ENCODE measurements at regions not wholly inside any gene's neighbourhood (a gene's known extent, or its start where the extent isn't known, plus 50 kb on each side); places are given as distances from the start of the nearest gene placed in this dataset.

GRCh38 chr14:87278415-87278814, 714.6 kb downstream of the GALC start:
- TF ChIP-seq CTCF (IDR thresholded peaks at IDR 0.05; ENCODE audit: low read depth, low read length): no peak
- no peak for TF ChIP-seq MAX (IDR thresholded peaks at IDR 0.05; ENCODE audit: low read depth, low read length)
- no peak for TF ChIP-seq POLR2A (IDR thresholded peaks at IDR 0.05; ENCODE audit: extremely low read depth, insufficient read length)
- no peak for TF ChIP-seq MYC (IDR thresholded peaks at IDR 0.05; ENCODE audit: low read depth, low read length)

GRCh38 chr14:87271331-87271730, 721.7 kb downstream of the GALC start:
- no peak for TF ChIP-seq CTCF (IDR thresholded peaks at IDR 0.05; ENCODE audit: low read depth, low read length)
- TF ChIP-seq MYC (IDR thresholded peaks at IDR 0.05; ENCODE audit: low read depth, low read length): no peak
- TF ChIP-seq MAX (IDR thresholded peaks at IDR 0.05; ENCODE audit: low read depth, low read length): no peak
- no peak for TF ChIP-seq POLR2A (IDR thresholded peaks at IDR 0.05; ENCODE audit: extremely low read depth, insufficient read length)
- H3K4me3 ChIP-seq (ENCODE audit: low read depth, low read length): no peak overlapping the region
- DNase-seq (ENCODE audit: low read depth): no peak

More at GRCh38 chr14:87278415-87278814, 714.6 kb downstream of the GALC start:
- no peak overlapping the region for H3K4me3 ChIP-seq (ENCODE audit: low read depth, low read length)
- DNase-seq (ENCODE audit: low read depth): no peak

- H3K4me3 ChIP-seq (ENCODE audit: low read depth, low read length): no peak overlapping the region
- TF ChIP-seq POLR2A (IDR thresholded peaks at IDR 0.05; ENCODE audit: extremely low read depth, insufficient read length) (no peak), CTCF (IDR thresholded peaks at IDR 0.05; ENCODE audit: low read depth, low read length) (no peak), MAX (IDR thresholded peaks at IDR 0.05; ENCODE audit: low read depth, low read length) (no peak), MYC (IDR thresholded peaks at IDR 0.05; ENCODE audit: low read depth, low read length) (no peak)
- no peak for DNase-seq (ENCODE audit: low read depth)
These were observed 724.0 kb downstream of the GALC start for GRCh38 chr14:87268997-87269396.

- H3K4me3 ChIP-seq (ENCODE audit: low read depth, low read length): no peak overlapping the region
- DNase-seq (ENCODE audit: low read depth): no peak
- TF ChIP-seq CTCF (IDR thresholded peaks at IDR 0.05; ENCODE audit: low read depth, low read length) (no peak), MYC (IDR thresholded peaks at IDR 0.05; ENCODE audit: low read depth, low read length) (no peak), MAX (IDR thresholded peaks at IDR 0.05; ENCODE audit: low read depth, low read length) (no peak), POLR2A (IDR thresholded peaks at IDR 0.05; ENCODE audit: extremely low read depth, insufficient read length) (no peak)
These were observed 728.2 kb downstream of the GALC start for GRCh38 chr14:87264796-87265195.

GRCh38 chr14:87264272-87264785, 728.7 kb downstream of the GALC start:
- H3K4me3 ChIP-seq (ENCODE audit: low read depth, low read length): no peak overlapping the region
- DNase-seq (ENCODE audit: low read depth): no peak
- TF ChIP-seq POLR2A (IDR thresholded peaks at IDR 0.05; ENCODE audit: extremely low read depth, insufficient read length) (no peak), CTCF (IDR thresholded peaks at IDR 0.05; ENCODE audit: low read depth, low read length) (no peak), MYC (IDR thresholded peaks at IDR 0.05; ENCODE audit: low read depth, low read length) (no peak), MAX (IDR thresholded peaks at IDR 0.05; ENCODE audit: low read depth, low read length) (no peak)

All from NB4 (cell line).